ENCODE measurements at regions not wholly inside any gene's neighbourhood (a gene's known extent, or its start where the extent isn't known, plus 50 kb on each side); places are given as distances from the start of the nearest gene placed in this dataset.

DNA sequence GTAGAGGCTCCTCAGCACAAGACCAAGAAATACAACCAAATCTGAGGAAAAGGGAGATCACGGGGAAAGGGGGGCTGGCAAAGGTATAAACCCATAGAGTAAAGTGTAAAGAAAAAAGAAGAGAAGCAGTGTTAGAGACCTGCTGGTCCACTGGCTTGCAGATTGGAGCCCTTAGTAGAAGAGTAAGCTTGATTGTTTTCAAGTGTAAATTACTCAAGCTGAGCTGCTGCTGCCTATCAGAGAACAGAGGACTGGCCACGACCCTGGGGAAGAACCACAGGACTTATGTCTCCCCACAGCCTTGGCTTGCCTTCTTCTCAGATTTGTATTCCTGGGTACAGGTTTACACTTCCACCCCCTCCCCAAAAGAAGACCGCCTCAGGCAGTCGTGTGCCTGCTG, 294.2 kb downstream of the LMX1A start:
- Histone ChIP-seq H3K27ac (ENCODE audit: low read depth, low read length) (no peak overlapping the region), H3K9ac (ENCODE audit: low read length) (no peak overlapping the region), H3K27me3 (ENCODE audit: insufficient read depth, low read length) (no peaks in the 10 kb centered on the region), H3K79me2 (ENCODE audit: insufficient read depth, low read length) (no peaks in the 10 kb centered on the region), H3K4me3 (ENCODE audit: insufficient read depth, low read depth, low read length) (no peak overlapping the region), H3K4me1 (ENCODE audit: insufficient read depth, low read length) (no peaks in the 10 kb centered on the region), H3K9me3 (ENCODE audit: insufficient read depth, low read depth, low read length) (no peaks in the 10 kb centered on the region), H3K36me3 (ENCODE audit: insufficient read depth, low read length) (no peaks in the 10 kb centered on the region), H3K4me2 (ENCODE audit: low read length) (no peak overlapping the region), H2AFZ (ENCODE audit: low read depth, low read length) (no peak overlapping the region), H4K20me1 (ENCODE audit: insufficient read depth, low read length) (no peaks in the 10 kb centered on the region)
- H3K4me1 Mint-ChIP-seq (ENCODE audit: low read depth, unreplicated experiment) = no peaks in the 10 kb centered on the region
- H3K27me3 Mint-ChIP-seq (ENCODE audit: low read depth, unreplicated experiment) = peaks cover 3% of the 10 kb centered on the region
- FAIRE-seq (no peak), DNase-seq (ENCODE audit: low read depth) (no peak)
- no peak overlapping the region for H3K27ac Mint-ChIP-seq (ENCODE audit: unreplicated experiment)
- no peak overlapping the region for H3K4me3 Mint-ChIP-seq (ENCODE audit: unreplicated experiment)
- TF ChIP-seq, protein P1, sequence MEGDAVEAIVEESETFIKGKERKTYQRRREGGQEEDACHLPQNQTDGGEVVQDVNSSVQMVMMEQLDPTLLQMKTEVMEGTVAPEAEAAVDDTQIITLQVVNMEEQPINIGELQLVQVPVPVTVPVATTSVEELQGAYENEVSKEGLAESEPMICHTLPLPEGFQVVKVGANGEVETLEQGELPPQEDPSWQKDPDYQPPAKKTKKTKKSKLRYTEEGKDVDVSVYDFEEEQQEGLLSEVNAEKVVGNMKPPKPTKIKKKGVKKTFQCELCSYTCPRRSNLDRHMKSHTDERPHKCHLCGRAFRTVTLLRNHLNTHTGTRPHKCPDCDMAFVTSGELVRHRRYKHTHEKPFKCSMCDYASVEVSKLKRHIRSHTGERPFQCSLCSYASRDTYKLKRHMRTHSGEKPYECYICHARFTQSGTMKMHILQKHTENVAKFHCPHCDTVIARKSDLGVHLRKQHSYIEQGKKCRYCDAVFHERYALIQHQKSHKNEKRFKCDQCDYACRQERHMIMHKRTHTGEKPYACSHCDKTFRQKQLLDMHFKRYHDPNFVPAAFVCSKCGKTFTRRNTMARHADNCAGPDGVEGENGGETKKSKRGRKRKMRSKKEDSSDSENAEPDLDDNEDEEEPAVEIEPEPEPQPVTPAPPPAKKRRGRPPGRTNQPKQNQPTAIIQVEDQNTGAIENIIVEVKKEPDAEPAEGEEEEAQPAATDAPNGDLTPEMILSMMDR (IDR thresholded peaks at IDR 0.05; ENCODE audit: insufficient read depth, low read depth, low read length) = no peak
- TF ChIP-seq EZH2 (IDR thresholded peaks at IDR 0.05; ENCODE audit: insufficient read depth, low read length) = no peak
- no peaks in the 10 kb centered on the region for H3K36me3 Mint-ChIP-seq (ENCODE audit: low read depth, unreplicated experiment)
- H3K9me3 Mint-ChIP-seq (ENCODE audit: unreplicated experiment) = no peaks in the 10 kb centered on the region

GRCh38 chr1:165060285-165060793, 296.2 kb downstream of the LMX1A start:
- Histone ChIP-seq H4K20me1 (ENCODE audit: insufficient read depth, low read length) (no peaks in the 10 kb centered on the region), H3K79me2 (ENCODE audit: insufficient read depth, low read length) (no peaks in the 10 kb centered on the region), H2AFZ (ENCODE audit: low read depth, low read length) (no peak overlapping the region), H3K4me3 (ENCODE audit: insufficient read depth, low read depth, low read length) (no peak overlapping the region), H3K4me2 (ENCODE audit: low read length) (no peak overlapping the region), H3K4me1 (ENCODE audit: insufficient read depth, low read length) (no peaks in the 10 kb centered on the region), H3K9ac (ENCODE audit: low read length) (no peak overlapping the region), H3K27ac (ENCODE audit: low read depth, low read length) (no peak overlapping the region), H3K36me3 (ENCODE audit: insufficient read depth, low read length) (no peaks in the 10 kb centered on the region), H3K9me3 (ENCODE audit: insufficient read depth, low read depth, low read length) (no peaks in the 10 kb centered on the region), H3K27me3 (ENCODE audit: insufficient read depth, low read length) (no peaks in the 10 kb centered on the region)
- peaks cover 3% of the 10 kb centered on the region for H3K27me3 Mint-ChIP-seq (ENCODE audit: low read depth, unreplicated experiment)
- H3K9me3 Mint-ChIP-seq (ENCODE audit: unreplicated experiment) = no peaks in the 10 kb centered on the region
- TF ChIP-seq, protein P1 (IDR thresholded peaks at IDR 0.05; ENCODE audit: insufficient read depth, low read depth, low read length) = no peak
- no peak for TF ChIP-seq EZH2 (IDR thresholded peaks at IDR 0.05; ENCODE audit: insufficient read depth, low read length)
- no peaks in the 10 kb centered on the region for H3K4me1 Mint-ChIP-seq (ENCODE audit: low read depth, unreplicated experiment)
- no peak for DNase-seq (ENCODE audit: low read depth)
- FAIRE-seq = no peak
- no peak overlapping the region for H3K27ac Mint-ChIP-seq (ENCODE audit: unreplicated experiment)
- no peaks in the 10 kb centered on the region for H3K36me3 Mint-ChIP-seq (ENCODE audit: low read depth, unreplicated experiment)
- no peak overlapping the region for H3K4me3 Mint-ChIP-seq (ENCODE audit: unreplicated experiment)

DNA sequence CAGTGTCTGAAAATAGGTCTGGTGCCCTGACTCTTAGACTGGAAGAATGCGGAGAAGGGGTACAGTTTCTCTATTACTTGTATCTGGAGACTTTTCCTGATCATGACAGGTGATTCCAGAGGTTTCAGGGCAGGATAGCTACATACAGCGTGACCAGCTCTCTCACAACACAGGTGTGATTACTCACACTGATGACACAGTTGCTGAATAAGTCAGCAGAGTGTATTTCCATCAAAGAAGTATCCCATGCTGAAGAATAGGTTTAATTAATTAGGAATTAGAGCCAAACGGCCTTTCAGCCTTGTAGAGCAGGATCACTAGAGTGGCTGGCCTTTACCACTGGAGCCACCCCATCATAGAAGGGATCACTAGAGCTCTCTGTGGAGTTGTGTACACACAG, 298.6 kb downstream of the LMX1A start:
- Mint-ChIP-seq H3K4me1 (ENCODE audit: low read depth, unreplicated experiment) (peaks cover 6% of the 10 kb centered on the region), H3K27ac (ENCODE audit: unreplicated experiment) (no peak overlapping the region), H3K4me3 (ENCODE audit: unreplicated experiment) (no peak overlapping the region), H3K36me3 (ENCODE audit: low read depth, unreplicated experiment) (no peaks in the 10 kb centered on the region), H3K9me3 (ENCODE audit: unreplicated experiment) (no peaks in the 10 kb centered on the region), H3K27me3 (ENCODE audit: low read depth, unreplicated experiment) (no peaks in the 10 kb centered on the region)
- no peaks in the 10 kb centered on the region for H3K9me3 ChIP-seq (ENCODE audit: insufficient read depth, low read depth, low read length)
- H3K27ac ChIP-seq (ENCODE audit: low read depth, low read length) = no peak overlapping the region
- H3K4me3 ChIP-seq (ENCODE audit: insufficient read depth, low read depth, low read length) = no peak overlapping the region
- no peak overlapping the region for H3K9ac ChIP-seq (ENCODE audit: low read length)
- FAIRE-seq (no peak), DNase-seq (ENCODE audit: low read depth) (no peak)
- H3K4me1 ChIP-seq (ENCODE audit: insufficient read depth, low read length) = no peaks in the 10 kb centered on the region
- no peak for TF ChIP-seq EZH2 (IDR thresholded peaks at IDR 0.05; ENCODE audit: insufficient read depth, low read length)
- TF ChIP-seq, protein P1 (IDR thresholded peaks at IDR 0.05; ENCODE audit: insufficient read depth, low read depth, low read length) = no peak
- no peak overlapping the region for H3K4me2 ChIP-seq (ENCODE audit: low read length)
- no peaks in the 10 kb centered on the region for H4K20me1 ChIP-seq (ENCODE audit: insufficient read depth, low read length)
- no peak overlapping the region for H2AFZ ChIP-seq (ENCODE audit: low read depth, low read length)
- no peaks in the 10 kb centered on the region for H3K36me3 ChIP-seq (ENCODE audit: insufficient read depth, low read length)
- no peaks in the 10 kb centered on the region for H3K79me2 ChIP-seq (ENCODE audit: insufficient read depth, low read length)
- no peaks in the 10 kb centered on the region for H3K27me3 ChIP-seq (ENCODE audit: insufficient read depth, low read length)
